Ishikawa (cell line): ENCODE measurements at regions not wholly inside any gene's neighbourhood (a gene's known extent, or its start where the extent isn't known, plus 50 kb on each side); places are given as distances from the start of the nearest gene placed in this dataset.

Experiments
- CEBPB ChIP-seq: IDR thresholded peaks from 2 replicates; pipeline ENCODE4 v1.6.1; 2012
- CREB1 ChIP-seq: IDR thresholded peaks from 2 replicates; pipeline ENCODE4 v1.6.1; 2012; ENCODE audit warnings: low read depth
- EGR1 ChIP-seq: IDR thresholded peaks from 2 replicates; pipeline ENCODE4 v1.6.1; 2012
- EP300 ChIP-seq: IDR thresholded peaks from 2 replicates; pipeline ENCODE4 v1.6.1; 2012; ENCODE audit warnings: borderline replicate concordance
- FOXM1 ChIP-seq: IDR thresholded peaks from 2 replicates; pipeline ENCODE4 v1.6.1; 2012; ENCODE audit warnings: low read depth, borderline replicate concordance
- MAX ChIP-seq: IDR thresholded peaks from 2 replicates; pipeline ENCODE4 v1.6.1; 2012
- NFIC ChIP-seq: IDR thresholded peaks from 2 replicates; pipeline ENCODE4 v1.6.1; 2012
- RAD21 ChIP-seq: IDR thresholded peaks from 2 replicates; pipeline ENCODE4 v1.6.1; 2012; ENCODE audit warnings: low read depth
- REST ChIP-seq: IDR thresholded peaks from 2 replicates; pipeline ENCODE4 v1.6.1; 2012; ENCODE audit warnings: low read depth, mild to moderate bottlenecking
- TAF1 ChIP-seq: IDR thresholded peaks from 2 replicates; pipeline ENCODE4 v1.6.1; 2012; ENCODE audit warnings: low read depth, mild to moderate bottlenecking
- TCF12 ChIP-seq: IDR thresholded peaks from 2 replicates; pipeline ENCODE4 v1.6.1; 2012; ENCODE audit warnings: low read depth
- TEAD4 ChIP-seq: IDR thresholded peaks from 2 replicates; pipeline ENCODE4 v1.6.1; 2012
- USF1 ChIP-seq: IDR thresholded peaks from 2 replicates; pipeline ENCODE4 v1.6.1; 2012
- YY1 ChIP-seq: IDR thresholded peaks from 2 replicates; pipeline ENCODE4 v1.6.1; 2012; ENCODE audit warnings: low read depth
- ZBTB7A ChIP-seq: IDR thresholded peaks from 2 replicates; pipeline ENCODE4 v1.6.1; 2012; ENCODE audit warnings: low read depth

- no peak for TF ChIP-seq EP300
- TF ChIP-seq TAF1 = no peak
- no peak for TF ChIP-seq NFIC
- TF ChIP-seq RAD21 = no peak
- no peak for TF ChIP-seq USF1
- no peak for TF ChIP-seq ZBTB7A
- TF ChIP-seq CREB1 = no peak
- no peak for TF ChIP-seq REST
- no peak for TF ChIP-seq YY1
- no peak for TF ChIP-seq TCF12
- TF ChIP-seq FOXM1 = no peak
- no peak for TF ChIP-seq CEBPB
- no peak for TF ChIP-seq MAX
- no peak for TF ChIP-seq TEAD4
- TF ChIP-seq EGR1 = no peak
Observed at GRCh38 chr2:142315346-142315745, 184.5 kb upstream of the LRP1B start.

GRCh38 chr2:142314164-142314563 is 183.3 kb upstream of the LRP1B start:
- TF ChIP-seq TEAD4 (no peak), REST (no peak), ZBTB7A (no peak), FOXM1 (no peak), USF1 (no peak), MAX (no peak), NFIC (no peak), TAF1 (no peak), RAD21 (no peak), YY1 (no peak)

- TF ChIP-seq TEAD4 (no peak), CEBPB (no peak), EGR1 (no peak), TAF1 (no peak), CREB1 (no peak)
Observed at GRCh38 chr2:142310530-142310929, 179.7 kb upstream of the LRP1B start.

GRCh38 chr2:142308744-142309143 is 177.9 kb upstream of the LRP1B start:
- TF ChIP-seq CEBPB = no peak
- TF ChIP-seq CREB1 = no peak
- TF ChIP-seq TAF1 = no peak
- TF ChIP-seq MAX = no peak
- no peak for TF ChIP-seq EP300
- no peak for TF ChIP-seq NFIC
- no peak for TF ChIP-seq RAD21
- TF ChIP-seq ZBTB7A = no peak
- no peak for TF ChIP-seq TEAD4
- TF ChIP-seq REST = no peak
- no peak for TF ChIP-seq TCF12
- no peak for TF ChIP-seq FOXM1
- no peak for TF ChIP-seq YY1
- TF ChIP-seq EGR1 = no peak
- no peak for TF ChIP-seq USF1
